Left colon (tissue), 2 donors: ENCODE measurements at regions not wholly inside any gene's neighbourhood (a gene's known extent, or its start where the extent isn't known, plus 50 kb on each side); places are given as distances from the start of the nearest gene placed in this dataset.
"Not testable (repeated sequence)": the region's sequence is repeated elsewhere in the genome, so short reads cannot be mapped to it uniquely, and the experiment has no call there.

Experiments used
- ATAC-seq: fragments of 200-7000 bp; cut with Tn5 transposase; one replicate; pipeline ENCODE4 v1.9.1; 2020; ENCODE audit warnings: mild to moderate bottlenecking, moderate library complexity
- DNase-seq, 2 donors: peaks; one replicate each; pipeline ENCODE4 v3.0.0-alpha.2; 2020
- intact Hi-C, 2 donors: fragments of 100-400 bp; cut with DNase I in 1 of 2; cut with micrococcal nuclease in 1 of 2; formaldehyde crosslinking; loops; one replicate each; pipeline versions ENCODE4 v1.11.2 to v1.14.0; 2022; cut with DNase I, micrococcal nuclease
- donor health status: DM: no; HTN: no; CAD: no.
- donor health status: DM: yes; HTN: yes; CAD: no.

DNA sequence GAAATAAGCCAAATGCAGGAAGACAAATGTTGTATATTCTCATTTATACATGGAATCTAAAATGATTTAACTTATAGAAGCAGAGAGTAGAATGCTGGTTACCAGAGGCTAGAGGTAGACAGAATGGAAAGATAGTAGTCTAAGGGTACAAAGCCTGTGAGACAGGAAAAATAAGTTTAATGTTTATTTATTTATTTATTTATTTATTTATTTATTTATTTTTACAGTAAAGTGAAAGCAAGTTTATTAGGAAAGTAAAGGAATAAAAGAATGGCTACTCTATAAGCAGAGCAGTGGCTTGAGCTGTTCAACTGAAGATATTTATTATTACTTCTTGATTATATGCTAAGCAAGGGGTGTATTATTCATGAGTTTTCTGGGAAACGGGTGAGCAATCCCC is 203.2 kb downstream of the LAS1L start:
- intact Hi-C loops: no loop called here
- DNase-seq (no peak), ATAC-seq (no peak)

DNA sequence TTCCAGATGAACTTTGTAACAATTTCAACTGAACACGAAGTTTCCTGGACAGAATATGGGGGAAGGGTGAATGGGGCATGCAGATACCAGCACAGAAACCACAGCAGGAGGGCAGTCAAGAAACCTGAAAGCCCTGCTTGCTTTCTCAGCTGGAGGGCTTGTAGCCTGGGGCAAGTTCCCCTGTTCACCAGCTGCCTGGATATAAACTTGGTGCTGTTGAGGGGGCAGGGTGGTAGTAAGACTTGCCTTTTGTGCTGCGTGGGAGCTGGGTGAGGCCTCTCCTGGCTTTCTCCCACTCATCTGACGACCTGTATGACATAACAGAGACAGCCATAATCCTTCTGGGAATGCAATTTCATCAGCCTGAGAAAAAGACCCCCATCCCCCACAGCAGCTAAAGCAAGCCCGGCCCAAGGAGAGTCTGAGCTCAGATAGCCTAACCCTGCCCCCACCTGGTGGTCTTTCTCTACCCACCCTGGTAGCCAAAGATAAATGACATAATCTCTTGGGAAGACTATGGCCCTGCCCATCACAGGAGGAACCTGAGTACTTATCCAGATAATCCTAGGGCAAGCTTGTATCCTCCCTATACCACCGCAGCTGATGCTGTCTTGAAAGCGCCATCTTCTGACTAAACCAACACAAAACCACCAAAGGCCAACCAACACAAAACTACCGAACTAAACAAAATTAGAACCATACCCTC is 234.3 kb downstream of the LAS1L start:
- no peak for DNase-seq
- no peak for ATAC-seq
- intact Hi-C loops: no loop called here

DNA sequence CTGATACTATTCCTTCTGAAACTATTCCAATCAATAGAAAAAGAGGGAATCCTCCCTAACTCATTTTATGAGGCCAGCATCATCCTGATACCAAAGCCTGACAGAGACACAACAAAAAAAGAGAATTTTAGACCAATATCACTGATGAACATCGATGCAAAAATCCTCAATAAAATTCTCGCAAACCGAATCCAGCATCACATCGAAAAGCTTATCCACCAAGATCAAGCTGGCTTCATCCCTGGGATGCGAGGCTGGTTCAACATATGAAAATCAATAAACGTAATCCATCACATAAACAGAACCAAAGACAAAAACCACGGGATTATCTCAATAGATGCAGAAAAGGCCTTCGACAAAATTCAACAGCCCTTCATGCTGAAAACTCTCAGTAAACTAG is 251.7 kb downstream of the LAS1L start:
- intact Hi-C loops: loop anchor here in 1 of 2 donors (10.0 kb wide), 1 partner anchor 62 kb away; no protein-coding TSS in a partner anchor
- DNase-seq, ATAC-seq: not testable (repeated sequence)

DNA sequence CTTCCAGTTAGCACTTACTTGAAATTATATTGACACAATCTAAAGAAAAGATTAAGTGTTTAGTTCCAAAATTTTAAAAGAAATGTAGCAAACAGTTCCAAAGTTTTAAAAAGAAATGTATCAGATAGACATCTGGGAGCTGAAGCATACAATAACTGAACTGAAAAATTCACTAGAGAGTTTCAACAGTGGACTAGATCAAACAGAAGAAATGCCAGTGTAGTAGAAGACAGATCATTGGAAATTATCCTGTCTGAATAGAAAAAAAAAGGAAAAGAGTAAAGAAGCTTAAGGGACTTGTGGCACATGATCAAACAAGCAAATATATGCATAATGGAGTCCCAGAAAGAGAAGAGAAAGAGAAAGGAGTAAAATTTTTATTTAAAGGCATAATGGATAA is 261.4 kb downstream of the LAS1L start:
- intact Hi-C loops: no loop called here
- no peak for ATAC-seq

DNA sequence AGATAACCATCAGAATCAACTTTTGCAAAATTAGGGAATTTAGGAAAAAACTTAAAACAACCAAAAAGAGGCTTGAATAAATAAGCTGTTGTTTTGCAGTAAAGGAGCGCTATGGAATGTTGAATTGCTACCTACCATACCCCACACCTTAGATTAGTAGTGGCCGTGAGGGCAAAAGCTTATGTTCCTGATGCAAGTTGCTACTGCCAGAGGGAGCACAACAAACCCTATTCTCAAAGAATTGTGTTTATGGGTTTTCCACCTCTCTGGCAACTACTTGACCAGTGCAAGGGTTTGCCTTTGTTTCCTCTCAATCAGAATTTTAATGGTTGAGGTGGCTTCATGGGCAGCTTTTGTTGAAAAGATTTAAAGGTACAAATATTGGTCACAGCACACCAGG is 268.1 kb downstream of the LAS1L start:
- intact Hi-C loops: no loop called here
- no peak for ATAC-seq
- no peak for DNase-seq

More for the DNA sequence above, 261.4 kb downstream of the LAS1L start:
- DNase-seq: no peak

DNA sequence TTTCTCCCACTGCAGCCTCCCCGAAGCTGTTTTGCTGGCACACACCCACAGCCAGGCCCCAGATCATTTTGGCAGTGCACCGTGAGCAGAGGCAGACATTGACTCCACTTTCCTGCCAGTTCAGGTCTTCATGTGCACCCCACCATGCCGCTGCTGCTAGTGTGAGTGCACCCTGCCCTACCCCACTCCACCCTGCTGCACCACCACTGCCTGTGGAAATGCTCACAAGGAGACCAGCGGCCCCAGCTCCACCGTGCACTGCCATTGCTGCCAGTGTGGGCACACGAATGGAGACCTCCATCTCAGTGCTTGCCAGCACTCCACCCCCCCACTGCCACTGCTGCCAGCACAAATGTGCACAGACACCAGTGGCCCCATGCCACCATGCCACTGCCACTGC is 277.6 kb upstream of the ZC4H2 start:
- intact Hi-C loops: no loop called here
- no peak for ATAC-seq
- no peak for DNase-seq

DNA sequence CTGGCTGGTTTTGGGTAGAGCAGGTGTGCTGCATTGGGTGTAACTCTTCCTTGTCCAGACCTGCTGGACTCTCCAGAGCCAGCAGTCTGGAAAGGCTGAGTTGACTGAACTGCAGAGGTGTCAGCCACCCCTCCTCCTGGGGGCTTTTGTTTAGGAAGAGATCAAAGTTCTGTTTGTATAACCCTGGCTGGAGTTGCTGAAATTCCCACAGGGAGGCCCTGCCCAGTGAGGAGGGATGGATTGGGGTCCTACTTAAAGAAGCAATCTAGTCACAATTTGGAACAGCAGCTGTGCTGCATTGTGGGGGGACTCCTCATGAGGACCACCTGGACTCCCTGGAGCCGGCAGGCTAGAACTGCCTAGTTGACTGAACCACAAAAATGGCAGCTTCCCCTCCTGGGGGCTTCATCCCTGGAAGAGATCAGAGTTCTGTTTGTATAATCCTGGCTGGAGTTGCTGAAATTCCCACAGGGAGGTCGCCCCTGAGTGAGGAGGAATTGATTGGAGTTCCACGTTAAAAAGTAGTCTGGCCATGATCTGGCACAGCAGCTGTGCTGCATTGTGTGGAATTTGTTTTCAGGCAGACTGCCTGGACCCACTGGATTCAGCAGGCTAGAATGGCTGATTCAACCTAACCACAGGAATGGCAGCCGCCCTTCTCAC is 264.9 kb upstream of the ZC4H2 start:
- intact Hi-C loops: no loop called here
- ATAC-seq: no peak
- no peak for DNase-seq

DNA sequence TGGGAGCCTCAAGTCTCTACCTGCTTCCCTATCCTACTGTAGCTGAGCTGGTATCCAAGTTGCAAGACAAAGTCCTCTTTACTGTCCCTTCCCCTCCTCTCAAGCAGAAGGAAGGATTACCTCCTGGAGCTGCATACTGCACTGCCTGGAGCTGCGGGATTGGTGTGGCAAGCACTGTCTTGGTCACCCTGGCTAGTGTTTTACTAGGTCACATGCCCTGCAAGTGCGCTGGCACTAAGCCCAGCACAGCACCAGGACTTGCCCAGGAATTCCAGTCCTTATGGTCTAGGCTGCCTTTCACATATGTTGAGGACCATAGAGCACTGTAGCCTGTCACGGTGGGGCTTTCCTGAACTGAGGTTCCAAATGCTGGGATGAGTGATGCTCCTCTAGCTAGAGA is 227.3 kb upstream of the ZC4H2 start:
- DNase-seq (peak; percentile 67 to 71), ATAC-seq (peak; percentile 99)
- intact Hi-C loops: no loop called here

DNA sequence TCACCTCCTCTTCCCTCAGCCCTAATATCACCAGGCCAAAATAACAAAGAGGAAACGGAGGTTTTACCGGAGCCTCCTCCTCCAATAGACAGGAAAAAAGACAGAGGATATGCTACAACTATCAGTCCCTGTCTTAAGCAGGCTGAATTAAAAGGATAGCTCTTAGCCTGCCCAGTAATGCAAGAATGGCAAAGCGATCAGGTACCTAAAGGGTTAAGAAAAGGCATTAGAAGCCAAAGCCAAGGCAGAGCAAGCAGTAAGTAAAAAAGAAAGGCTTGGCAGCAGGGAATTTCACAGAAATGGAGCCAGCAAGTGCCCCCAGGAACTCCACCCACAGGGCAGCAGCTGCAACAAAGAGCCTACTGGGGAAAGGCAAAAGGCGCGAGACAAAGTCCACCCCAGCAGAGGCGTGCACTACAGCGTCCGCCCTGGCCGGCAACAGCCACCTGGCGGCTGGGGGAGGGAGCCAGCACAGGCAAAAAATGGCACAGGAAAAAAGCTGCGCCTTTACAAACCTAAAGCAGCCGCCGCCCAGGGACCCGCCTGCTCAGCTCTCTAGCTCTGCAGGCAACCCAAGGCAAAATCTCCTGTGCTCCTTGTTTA is 220.6 kb upstream of the ZC4H2 start:
- DNase-seq (peak; percentile 84 to 85), ATAC-seq (peak; percentile 94)

DNA sequence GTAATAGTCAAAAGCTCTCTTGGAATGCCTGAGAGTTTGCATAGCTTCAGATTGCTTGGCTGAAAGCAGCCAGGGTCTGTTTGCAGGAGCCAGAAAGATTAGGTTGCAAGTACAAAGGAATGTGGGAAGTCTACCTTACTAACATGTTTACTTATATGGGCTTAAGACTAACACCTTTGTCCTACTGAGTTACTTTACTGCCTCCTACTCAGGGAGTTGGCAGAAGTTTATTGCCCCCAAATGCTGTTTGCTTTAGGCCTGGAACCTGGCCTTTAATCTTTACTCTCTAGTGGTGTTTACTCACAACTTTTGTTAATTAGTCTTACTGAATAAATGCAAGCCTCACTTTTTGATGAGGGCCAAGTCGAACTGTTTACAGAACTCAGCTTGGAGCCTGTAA is 219.4 kb upstream of the ZC4H2 start:
- intact Hi-C loops: loop anchor here in 1 of 2 donors (10.0 kb wide), 1 partner anchor 161 kb away; the partner anchor contains the start of gene ZC3H12B
- DNase-seq: peak in 1 of 2 donors; percentile 37
- ATAC-seq: peak; percentile 86

More for the DNA sequence above, 220.6 kb upstream of the ZC4H2 start:
- intact Hi-C loops: loop anchor here in 1 of 2 donors (10.0 kb wide), 1 partner anchor 162 kb away; the partner anchor contains the start of gene ZC3H12B

DNA sequence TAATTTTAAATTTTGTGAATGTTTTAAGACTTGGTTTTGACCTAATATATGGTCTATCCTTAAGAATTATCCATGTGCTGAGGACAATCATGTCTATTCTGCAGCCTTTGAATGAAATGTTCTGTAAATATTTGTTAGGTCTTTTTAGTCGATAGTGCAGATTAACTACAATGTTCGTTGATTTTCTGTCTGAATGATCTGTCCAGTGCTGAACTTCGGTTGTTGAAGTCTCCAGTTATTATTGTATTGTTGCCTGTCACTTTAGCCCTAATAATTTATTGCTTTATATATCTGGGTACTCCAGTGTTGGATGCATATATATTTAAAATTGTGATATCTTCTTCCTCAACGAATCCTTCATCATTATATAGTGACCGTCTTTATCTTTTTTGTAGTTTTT is 218.3 kb upstream of the ZC4H2 start:
- DNase-seq: no peak
- no peak for ATAC-seq
- intact Hi-C loops: loop anchor here in 1 of 2 donors (10.0 kb wide), 1 partner anchor 160 kb away; the partner anchor contains the start of gene ZC3H12B

DNA sequence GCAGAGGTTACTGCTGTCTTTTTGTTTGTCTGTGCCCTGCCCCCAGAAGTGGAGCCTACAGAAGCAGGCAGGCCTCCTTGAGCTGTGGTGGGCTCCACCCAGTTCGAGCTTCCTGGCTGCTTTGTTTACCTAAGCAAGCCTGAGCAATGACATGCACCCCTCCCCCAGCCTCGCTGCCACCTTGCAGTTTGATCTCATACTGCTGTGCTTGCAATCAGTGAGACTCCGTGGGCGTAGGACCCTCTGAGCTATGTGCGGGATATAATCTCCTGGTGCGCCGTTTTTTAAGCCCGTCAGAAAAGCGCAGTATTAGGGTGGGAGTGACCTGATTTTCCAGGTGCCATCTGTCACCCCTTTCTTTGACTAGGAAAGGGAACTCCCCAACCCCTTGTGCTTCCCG is 187.1 kb upstream of the ZC4H2 start:
- DNase-seq, intact Hi-C loops, ATAC-seq: not testable (repeated sequence)

DNA sequence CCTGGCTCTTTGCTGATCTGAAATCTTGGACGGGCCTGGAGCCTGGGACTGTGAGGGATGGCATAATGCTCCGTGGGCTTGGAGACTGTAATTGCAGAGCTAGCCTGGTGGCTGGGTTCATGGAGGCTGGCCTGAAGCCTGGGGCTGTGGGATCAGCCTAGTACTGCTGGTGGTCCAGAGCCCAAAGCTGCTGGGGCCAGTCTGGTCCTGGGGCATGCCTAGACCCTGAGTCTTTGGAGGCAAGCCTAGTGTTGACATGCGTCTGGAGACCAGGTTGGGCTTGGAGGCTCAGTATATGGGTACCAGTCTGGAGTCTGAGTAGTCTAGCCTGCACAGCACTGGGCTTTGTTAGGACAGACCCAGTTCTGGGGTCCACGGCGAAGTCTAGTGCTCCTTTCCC is 172.0 kb upstream of the ZC4H2 start:
- DNase-seq (no peak), ATAC-seq (no peak)
- intact Hi-C loops: no loop called here

DNA sequence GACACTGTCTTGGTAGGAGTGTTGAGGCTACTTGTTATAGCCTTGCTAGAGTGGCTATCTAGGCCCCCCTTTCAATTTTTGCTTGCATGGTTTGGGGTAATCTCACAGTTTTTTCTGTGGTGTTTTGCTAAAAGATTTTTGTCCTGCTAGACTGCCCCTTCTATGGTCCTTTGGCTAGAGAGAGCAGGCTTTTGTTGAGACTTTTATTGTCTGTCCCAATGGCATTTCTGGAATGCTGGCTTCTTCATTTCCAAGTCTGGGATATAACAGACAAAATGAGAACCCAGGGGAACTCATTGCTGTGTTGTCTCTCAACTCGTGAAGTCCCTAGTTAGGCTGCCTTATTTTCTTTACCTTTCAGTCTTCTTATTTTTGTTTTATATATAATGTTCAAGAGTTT is 160.2 kb upstream of the ZC4H2 start:
- ATAC-seq (no peak), DNase-seq (no peak)
- intact Hi-C loops: no loop called here

DNA sequence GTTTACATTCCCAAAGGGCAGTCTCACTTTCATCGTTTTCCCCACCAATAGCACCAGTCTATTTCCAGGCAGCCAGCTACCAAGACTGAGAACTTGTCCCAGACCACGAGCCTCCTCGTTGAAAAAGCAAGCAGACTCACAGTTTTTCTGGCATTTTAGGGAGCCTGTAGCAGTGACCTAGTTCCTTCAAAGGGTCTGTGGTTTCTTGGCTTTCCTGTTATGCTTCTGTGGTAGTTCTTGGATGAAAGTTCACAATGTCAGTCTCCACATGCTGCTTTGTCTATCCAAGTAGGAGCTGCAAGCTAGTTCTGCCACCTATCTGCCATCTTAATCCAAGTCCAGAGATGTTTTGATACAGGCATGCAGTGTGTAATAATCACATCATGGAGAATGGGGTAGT is 151.6 kb upstream of the ZC4H2 start:
- ATAC-seq (no peak), DNase-seq (no peak)
- intact Hi-C loops: no loop called here

DNA sequence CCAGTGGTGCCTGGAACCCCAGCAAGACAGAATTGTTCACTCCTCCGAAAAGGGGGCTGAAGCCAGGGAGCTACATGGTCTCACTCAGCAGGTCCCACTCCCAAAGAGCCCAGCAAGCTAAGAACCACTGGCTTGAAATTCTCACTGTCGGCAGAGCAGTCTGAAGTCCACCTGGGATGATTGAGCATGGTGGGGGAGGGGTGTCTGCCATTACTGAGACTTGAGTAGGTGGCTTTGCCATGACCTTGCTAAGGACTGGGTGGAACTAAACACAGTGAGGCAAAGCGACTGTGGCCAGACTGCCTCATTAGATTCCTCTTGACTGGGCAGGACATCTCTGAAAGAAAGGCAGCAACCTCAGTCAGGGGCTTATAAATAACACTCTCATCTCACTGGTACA is 122.6 kb upstream of the ZC4H2 start:
- intact Hi-C loops: no loop called here
- DNase-seq (no peak), ATAC-seq (no peak)

DNA sequence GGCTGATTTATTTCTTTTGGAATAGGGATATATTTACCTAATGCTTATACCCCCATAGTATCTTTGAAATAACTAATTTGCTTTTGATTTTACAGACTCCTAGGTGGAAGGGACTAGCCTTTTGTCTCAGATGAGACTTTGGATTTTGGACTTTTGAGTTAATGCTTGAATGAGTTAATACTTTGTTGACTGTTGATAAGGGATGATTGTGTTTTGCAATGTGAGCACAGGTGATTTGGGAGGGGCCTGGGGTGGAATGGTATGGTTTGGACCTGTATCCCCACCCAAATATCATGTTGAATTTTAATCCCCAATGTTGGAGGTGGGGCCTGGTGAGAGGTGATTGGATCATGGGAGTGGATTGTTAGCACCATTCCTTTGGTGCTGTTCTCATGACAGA is 117.4 kb upstream of the ZC4H2 start:
- intact Hi-C loops: no loop called here
- DNase-seq (peak in 1 of 2 donors; percentile 15), ATAC-seq (peak; percentile 86)

DNA sequence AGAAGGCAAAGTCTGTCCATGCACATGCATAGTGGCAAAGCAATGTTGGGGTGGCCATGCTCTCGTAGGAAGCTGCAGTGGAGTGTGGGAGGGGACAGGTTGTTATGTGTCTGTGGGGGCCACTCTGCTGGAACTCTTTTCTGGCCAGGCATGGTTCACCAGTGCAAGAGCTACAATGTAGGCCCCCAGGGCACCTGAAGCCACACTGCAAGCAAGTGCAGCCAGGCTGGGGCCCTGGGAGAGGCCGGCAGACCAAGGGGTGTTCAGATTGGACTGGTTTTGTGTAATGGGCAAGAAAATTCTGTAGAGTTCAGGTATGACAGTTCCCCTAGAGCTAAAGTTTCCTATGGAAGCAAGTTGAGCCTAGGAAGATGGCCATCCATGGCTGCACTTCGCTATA is 97.0 kb upstream of the ZC4H2 start:
- DNase-seq (no peak), ATAC-seq (no peak)
- intact Hi-C loops: no loop called here

DNA sequence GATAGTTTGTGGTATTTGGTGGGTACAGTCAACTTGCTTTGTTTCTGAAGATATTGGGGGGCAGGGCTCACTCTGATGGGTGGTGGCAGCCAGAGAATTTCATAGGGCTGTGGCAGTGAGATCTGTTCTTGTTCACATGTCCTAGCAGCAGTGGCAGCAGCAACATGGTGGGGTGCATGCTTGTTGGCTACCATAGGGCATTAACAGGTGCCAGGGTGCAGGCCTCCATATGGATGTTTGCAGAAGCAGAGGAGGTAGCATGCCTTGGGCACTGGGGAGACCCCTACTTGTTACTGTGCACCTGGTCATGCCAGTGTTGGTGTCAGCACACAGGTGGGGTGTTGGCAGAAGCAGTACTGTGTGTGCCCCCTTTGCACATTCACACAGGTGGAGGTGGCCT is 96.3 kb upstream of the ZC4H2 start:
- intact Hi-C loops: no loop called here
- DNase-seq (no peak), ATAC-seq (no peak)

DNA sequence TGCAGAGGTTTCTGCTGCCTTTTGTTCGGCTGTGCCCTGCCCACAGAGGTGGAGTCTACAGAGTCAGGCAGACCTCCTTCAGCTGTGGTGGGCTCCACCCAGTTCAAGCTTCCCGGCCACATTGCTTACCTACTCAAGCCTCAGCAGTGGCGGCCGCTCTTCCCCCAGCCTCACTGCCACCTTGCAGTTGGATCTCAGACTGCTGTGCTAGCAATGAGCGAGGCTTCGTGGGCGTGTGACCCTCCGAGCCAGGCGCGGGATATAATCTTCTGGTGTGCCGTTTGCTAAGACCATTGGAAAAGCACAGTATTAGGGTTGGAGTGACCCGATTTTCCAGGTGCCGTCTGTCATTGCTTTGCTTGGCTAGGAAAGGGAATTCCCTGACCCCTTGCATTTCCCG is 82.4 kb upstream of the ZC4H2 start:
- ATAC-seq, intact Hi-C loops, DNase-seq: not testable (repeated sequence)
